ENCODE measurements at regions not wholly inside any gene's neighbourhood (a gene's known extent, or its start where the extent isn't known, plus 50 kb on each side); places are given as distances from the start of the nearest gene placed in this dataset.
"Not testable (repeated sequence)": the region's sequence is repeated elsewhere in the genome, so short reads cannot be mapped to it uniquely, and the experiment has no call there.

GRCh38 chr12:127165567-127166392 lies 1101.2 kb upstream of the TMEM132C start:
- Histone ChIP-seq H3K4me3 (peak overlapping the region; percentile 78), H3K27me3 (replicated peaks; ENCODE audit: insufficient read depth) (no peaks in the 10 kb centered on the region), H3K9me3 (no peaks in the 10 kb centered on the region), H3K4me1 (ENCODE audit: control insufficient read depth in 1 of 2, low read depth in 2 of 2) (peaks cover 0 to 4% of the 10 kb centered on the region in 2 donors), H3K36me3 (no peaks in the 10 kb centered on the region), H3K27ac (no peak overlapping the region)
- no peak for DNase-seq (ENCODE audit: low spot score)
- no peak for TF ChIP-seq CTCF (IDR thresholded peaks at IDR 0.05)
- no peak for ATAC-seq (ENCODE audit: insufficient number of reproducible peaks, low FRiP score, low read depth)

DNA sequence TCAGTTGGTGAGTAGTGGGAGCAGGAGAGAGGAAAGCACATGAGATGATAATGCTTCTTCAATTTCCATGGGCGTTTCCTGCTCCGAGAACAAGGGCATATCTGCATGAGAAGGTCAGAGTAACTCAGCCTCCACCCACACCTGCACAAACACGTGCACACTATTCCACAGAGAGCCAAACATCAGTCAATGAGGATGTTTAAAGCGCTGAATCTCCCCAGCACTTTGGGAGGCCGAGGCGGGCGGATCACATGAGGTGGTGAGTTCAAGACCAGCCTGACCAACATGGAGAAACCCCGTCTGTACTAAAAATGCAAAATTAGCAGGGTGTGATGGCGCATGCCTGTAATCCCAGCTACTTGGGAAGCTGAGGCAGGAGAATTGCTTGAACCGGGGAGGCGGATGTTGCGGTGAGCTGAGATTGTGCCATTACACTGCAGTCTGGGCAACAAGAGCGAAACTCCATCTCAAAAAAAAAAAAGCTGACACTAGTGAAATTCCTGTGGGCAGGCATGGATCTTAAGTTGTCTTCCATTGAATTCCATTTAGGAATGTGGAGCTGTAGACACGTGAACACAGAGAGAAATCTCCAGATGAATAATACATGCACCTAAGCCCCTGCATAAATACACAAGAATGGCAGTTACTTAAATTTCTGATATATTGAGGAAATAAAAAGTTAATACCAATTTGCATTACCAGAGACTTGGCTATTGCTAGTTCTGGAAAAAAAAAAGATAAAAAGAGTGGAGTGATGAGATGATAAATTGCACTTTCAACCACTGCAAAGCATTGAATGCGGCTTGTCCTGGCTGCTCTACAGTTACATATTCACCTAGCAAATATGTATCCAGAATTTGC lies 1097.4 kb upstream of the TMEM132C start:
- DNase-seq (ENCODE audit: low spot score) (no peak), ATAC-seq (ENCODE audit: insufficient number of reproducible peaks, low FRiP score, low read depth) (no peak)
- Histone ChIP-seq H3K27ac (no peak overlapping the region), H3K36me3 (no peaks in the 10 kb centered on the region), H3K9me3 (no peaks in the 10 kb centered on the region), H3K27me3 (replicated peaks; ENCODE audit: insufficient read depth) (no peaks in the 10 kb centered on the region), H3K4me1 (ENCODE audit: control insufficient read depth in 1 of 2, low read depth in 2 of 2) (peaks cover 0 to 4% of the 10 kb centered on the region in 2 donors), H3K4me3 (no peak overlapping the region)
- no peak for TF ChIP-seq CTCF (IDR thresholded peaks at IDR 0.05)

GRCh38 chr12:127170226-127171180 lies 1096.5 kb upstream of the TMEM132C start:
- DNase-seq (ENCODE audit: low spot score) = no peak

GRCh38 chr12:127172861-127173260 lies 1094.1 kb upstream of the TMEM132C start:
- H3K4me1 ChIP-seq (ENCODE audit: control insufficient read depth in 1 of 2, low read depth in 2 of 2) = no peaks in the 10 kb centered on the region
- peaks cover 11% of the 10 kb centered on the region for H3K9me3 ChIP-seq
- no peak overlapping the region for H3K27ac ChIP-seq
- ATAC-seq (ENCODE audit: insufficient number of reproducible peaks, low FRiP score, low read depth) (no peak), DNase-seq (ENCODE audit: low spot score) (no peak)
- no peak overlapping the region for H3K4me3 ChIP-seq
- no peak for TF ChIP-seq CTCF (IDR thresholded peaks at IDR 0.05)
- no peaks in the 10 kb centered on the region for H3K36me3 ChIP-seq
- no peaks in the 10 kb centered on the region for H3K27me3 ChIP-seq (replicated peaks; ENCODE audit: insufficient read depth)

More at GRCh38 chr12:127170226-127171180, 1096.5 kb upstream of the TMEM132C start:
- TF ChIP-seq CTCF (IDR thresholded peaks at IDR 0.05) = no peak
- Histone ChIP-seq H3K4me1 (ENCODE audit: control insufficient read depth in 1 of 2, low read depth in 2 of 2) (peaks cover 0 to 4% of the 10 kb centered on the region in 2 donors), H3K27me3 (replicated peaks; ENCODE audit: insufficient read depth) (no peaks in the 10 kb centered on the region), H3K4me3 (no peak overlapping the region), H3K27ac (no peak overlapping the region), H3K9me3 (no peaks in the 10 kb centered on the region), H3K36me3 (no peaks in the 10 kb centered on the region)
- ATAC-seq (ENCODE audit: insufficient number of reproducible peaks, low FRiP score, low read depth) = no peak

DNA sequence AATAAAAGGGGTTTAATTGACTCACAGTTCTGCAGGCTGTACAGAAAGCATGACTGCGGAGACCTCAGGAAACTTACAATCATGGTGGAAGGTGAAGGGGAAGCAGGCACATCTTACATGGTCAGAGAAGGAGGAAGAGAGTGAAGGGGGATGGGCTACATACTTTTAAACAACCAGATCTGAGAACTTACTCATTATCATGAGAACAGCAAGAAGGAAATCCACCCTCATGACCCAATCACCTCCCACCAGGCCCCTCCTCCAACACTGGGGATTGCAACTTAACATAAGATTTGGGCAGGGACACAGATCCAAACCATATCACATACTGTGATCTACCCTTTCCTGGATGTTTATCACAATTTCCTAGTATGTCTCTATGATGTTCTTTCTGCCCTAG lies 1093.0 kb upstream of the TMEM132C start:
- peaks cover 11% of the 10 kb centered on the region for H3K9me3 ChIP-seq
- not testable (repeated sequence) for H3K4me3 ChIP-seq; H3K27ac ChIP-seq; H3K36me3 ChIP-seq; H3K27me3 ChIP-seq (replicated peaks; ENCODE audit: insufficient read depth); H3K4me1 ChIP-seq (ENCODE audit: control insufficient read depth in 1 of 2, low read depth in 2 of 2); ATAC-seq (ENCODE audit: insufficient number of reproducible peaks, low FRiP score, low read depth); DNase-seq (ENCODE audit: low spot score)
